GM19025 (cell line): ENCODE measurements at regions not wholly inside any gene's neighbourhood (a gene's known extent, or its start where the extent isn't known, plus 50 kb on each side); places are given as distances from the start of the nearest gene placed in this dataset.
"Not testable (repeated sequence)": the region's sequence is repeated elsewhere in the genome, so short reads cannot be mapped to it uniquely, and the experiment has no call there.

Source experiments
- ATAC-seq: cut with Tn5 transposase; IDR thresholded peaks from one replicate; pipeline ENCODE4 v1.9.1; 2021; ENCODE audit warnings: mild to moderate bottlenecking, low read depth, moderate library complexity; ENCODE audit not compliant: unreplicated experiment

GRCh38 chr6:103505155-103505518 lies 1354.6 kb downstream of the HACE1 start:
- no peak for ATAC-seq

- ATAC-seq: no peak
Measured at GRCh38 chr6:103504501-103505154, 1355.1 kb downstream of the HACE1 start.

GRCh38 chr6:103496588-103496987 lies 1363.1 kb downstream of the HACE1 start:
- ATAC-seq: not testable (repeated sequence)

- no peak for ATAC-seq
Measured at GRCh38 chr6:103456652-103457051, 1403.1 kb downstream of the HACE1 start.

- no peak for ATAC-seq
Measured at GRCh38 chr6:103455275-103455674, 1404.4 kb downstream of the HACE1 start.

GRCh38 chr6:103409475-103409874 lies 1450.2 kb downstream of the HACE1 start:
- no peak for ATAC-seq

GRCh38 chr6:103405321-103405720 lies 1454.4 kb downstream of the HACE1 start:
- ATAC-seq: no peak

GRCh38 chr6:103404799-103405198 lies 1454.9 kb downstream of the HACE1 start:
- no peak for ATAC-seq

GRCh38 chr6:103396768-103397167 lies 1463.0 kb downstream of the HACE1 start:
- no peak for ATAC-seq

GRCh38 chr6:103379272-103379671 lies 1480.4 kb downstream of the HACE1 start:
- ATAC-seq: no peak

- ATAC-seq: no peak
Measured at GRCh38 chr6:103367212-103367611, 1492.5 kb downstream of the HACE1 start.

GRCh38 chr6:103356531-103356930 lies 1503.2 kb downstream of the HACE1 start:
- ATAC-seq: no peak

- ATAC-seq: no peak
Measured at GRCh38 chr6:103344554-103345163, 1515.1 kb downstream of the HACE1 start.

GRCh38 chr6:103335412-103335811 lies 1524.3 kb downstream of the HACE1 start:
- ATAC-seq: no peak

GRCh38 chr6:103326760-103327757 lies 1532.7 kb downstream of the HACE1 start:
- ATAC-seq: no peak

GRCh38 chr6:103313432-103313831 lies 1546.3 kb downstream of the HACE1 start:
- no peak for ATAC-seq

- ATAC-seq: not testable (repeated sequence)
Measured at GRCh38 chr6:103294376-103294775, 1565.3 kb downstream of the HACE1 start.

- ATAC-seq: no peak
Measured at GRCh38 chr6:103284835-103285234, 1574.9 kb downstream of the HACE1 start.

GRCh38 chr6:103280417-103280816 lies 1579.3 kb downstream of the HACE1 start:
- ATAC-seq: no peak

- no peak for ATAC-seq
Measured at GRCh38 chr6:103277936-103278335, 1581.8 kb downstream of the HACE1 start.

GRCh38 chr6:103273048-103273447 lies 1586.7 kb downstream of the HACE1 start:
- ATAC-seq: no peak
